K562 (cell line): ENCODE measurements at regions not wholly inside any gene's neighbourhood (a gene's known extent, or its start where the extent isn't known, plus 50 kb on each side); places are given as distances from the start of the nearest gene placed in this dataset.
"Not testable (repeated sequence)": the region's sequence is repeated elsewhere in the genome, so short reads cannot be mapped to it uniquely, and the experiment has no call there.

Experiments
- ATAC-seq: fragments of 200-7000 bp; cut with Tn5 transposase; 3 replicates; pipeline ENCODE4 v1.9.1; 2020; ENCODE audit warnings: moderate library complexity
- BruUV-seq: library from RNA; stranded (reverse); fragments of 400-500 nt; replicated peaks from 2 replicates; lab custom pipeline; 2021; lab: Mats Ljungman, UMichigan
- CTCF ChIA-PET: fragments of 300-600 bp; formaldehyde crosslinking; extraction: SDS; loops from one replicate; lab custom pipeline; 2021; ENCODE audit warnings: low intra/inter-chr PET ratio; lab: Yijun Ruan, JAX
- POLR2A ChIA-PET: fragments of 300-600, 350-650 bp; sonication (Branson Sonifier 250); formaldehyde crosslinking; extraction: SDS; loops from one replicate; lab custom pipeline; 2021; ENCODE audit warnings: antibody characterized with exemption, inconsistent platforms; lab: Yijun Ruan, JAX
- DNase-seq, 4 experiments: peaks; one replicate each; pipeline versions ENCODE4 v3.0.0 to v3.0.0-alpha.2; 2011 to 2018; ENCODE audit warnings: low spot score in 3 of 4, mixed read lengths in 3 of 4; ENCODE audit errors: extremely low read depth in 1 of 4
- FAIRE-seq: peaks from 2 replicates; lab custom pipeline; 2011; peaks lifted over from hg19 to GRCh38; lab: Jason Lieb, UNC
- H2AFZ ChIP-seq: 2 replicates; pipeline ENCODE4 v1.6.0; 2011; ENCODE audit warnings: low read depth, low read length, control low read depth, inconsistent platforms
- H3K27ac ChIP-seq: fragments of 200-600 bp; 3 replicates; pipeline ENCODE4 v1.8.0; 2011; ENCODE audit warnings: low read depth, mild to moderate bottlenecking, control low read depth, inconsistent platforms, low read length, moderate library complexity, mixed read lengths; ENCODE audit errors: extremely low read depth
- H3K27me3 ChIP-seq, 2 experiments: fragments of 300-600 bp in 1 of 2; 2 replicates in 1 of 2; 3 replicates in 1 of 2; pipeline versions ENCODE4 v1.6.0 to v1.8.0; 2011; ENCODE audit warnings: inconsistent platforms in 2 of 2, low read length in 2 of 2, mild to moderate bottlenecking in 1 of 2, mixed read lengths in 1 of 2, moderate library complexity in 1 of 2; ENCODE audit not compliant: control insufficient read depth in 2 of 2, insufficient read depth in 2 of 2
- H3K36me3 ChIP-seq: fragments of 300-600 bp; 3 replicates; pipeline ENCODE4 v1.8.0; 2011; ENCODE audit warnings: mild to moderate bottlenecking, low read length, inconsistent platforms; ENCODE audit not compliant: control insufficient read depth, insufficient read depth
- H3K4me1 ChIP-seq, 2 experiments: fragments of 200-600 bp in 1 of 2; replicated peaks in 1 of 2; 2 replicates in 1 of 2; 3 replicates in 1 of 2; pipeline versions ENCODE4 v1.5.1 to v1.8.0; 2011; ENCODE audit warnings: inconsistent platforms in 2 of 2, low read length in 2 of 2, mild to moderate bottlenecking in 1 of 2, mixed read lengths in 1 of 2, moderate library complexity in 1 of 2; ENCODE audit not compliant: control insufficient read depth in 2 of 2, insufficient read depth in 2 of 2
- H3K4me2 ChIP-seq: 2 replicates; pipeline ENCODE4 v1.6.1; 2011; ENCODE audit warnings: low read length, control low read depth, inconsistent platforms, mixed read lengths; ENCODE audit not compliant: insufficient read depth
- H3K4me3 ChIP-seq: fragments of 200-600 bp; sonication (generic), shearing (Covaris generic); 2 replicates; pipeline ENCODE4 v1.5.1; 2016; ENCODE audit warnings: control low read depth, inconsistent platforms
- H3K79me2 ChIP-seq: fragments of 200-600 bp; 3 replicates; pipeline ENCODE4 v1.8.0; 2011; ENCODE audit warnings: low read length, inconsistent platforms; ENCODE audit not compliant: control insufficient read depth, insufficient read depth
- H3K9ac ChIP-seq, 2 experiments: 2 replicates each; pipeline versions ENCODE4 v1.6.0 to v1.6.1; 2011; ENCODE audit warnings: low read depth in 2 of 2, low read length in 2 of 2, control low read depth in 1 of 2, inconsistent platforms in 1 of 2, mild to moderate bottlenecking in 1 of 2, mixed read lengths in 1 of 2; ENCODE audit not compliant: insufficient read depth in 1 of 2
- H3K9me1 ChIP-seq: one replicate; pipeline ENCODE4 v1.6.0; 2011; ENCODE audit warnings: inconsistent platforms, mild to moderate bottlenecking, low read length, moderate library complexity; ENCODE audit not compliant: control insufficient read depth, insufficient read depth
- H3K9me3 ChIP-seq: replicated peaks from 2 replicates; pipeline ENCODE4 v1.5.1; 2011; ENCODE audit warnings: low read depth, low read length, inconsistent platforms; ENCODE audit not compliant: control insufficient read depth, insufficient read depth
- H4K20me1 ChIP-seq: replicated peaks from 2 replicates; pipeline ENCODE4 v1.6.1; 2011; ENCODE audit warnings: low read length, inconsistent platforms, mixed read lengths; ENCODE audit not compliant: control insufficient read depth, insufficient read depth
- ZNF146 ChIP-seq: IDR thresholded peaks from one replicate; pipeline ENCODE4 v1.6.1; 2018; ENCODE audit warnings: missing compliant biosample characterization; ENCODE audit not compliant: unreplicated experiment
- ZNF316 ChIP-seq: fragments of 450-650 bp; IDR thresholded peaks from 2 replicates; pipeline ENCODE4 v1.6.1; 2016
- WGBS: fragments of 100-300 bp; shearing (Covaris generic); methylation state at CpG from one replicate; pipeline ENCODE4 v1.1.6; 2016; ENCODE audit warnings: low coverage, mixed read lengths; ENCODE audit not compliant: insufficient coverage; ENCODE audit errors: missing lambda C conversion rate; 5-methylcytosine and 5-hydroxymethylcytosine counted together
- in situ Hi-C: fragments of 300-500 bp; cut with MboI; formaldehyde crosslinking; loops from 4 replicates; pipeline ENCODE4 v1.15.0; 2018; ENCODE audit warnings: inconsistent platforms, mixed read lengths
- intact Hi-C: fragments of 100-400 bp; cut with micrococcal nuclease; formaldehyde crosslinking; loops from 2 replicates; pipeline ENCODE4 v1.14.2; 2022

GRCh38 chr14:21788687-21789086, 115.1 kb upstream of the OR4E1 start:
- CTCF ChIA-PET, H4K20me1 ChIP-seq, DNase-seq, H3K27me3 ChIP-seq, H2AFZ ChIP-seq, H3K9ac ChIP-seq, POLR2A ChIA-PET, H3K79me2 ChIP-seq, H3K9me3 ChIP-seq, H3K4me1 ChIP-seq, ATAC-seq, H3K36me3 ChIP-seq, FAIRE-seq, BruUV-seq, H3K27ac ChIP-seq, intact Hi-C loops, H3K4me3 ChIP-seq, in situ Hi-C loops, H3K9me1 ChIP-seq, H3K4me2 ChIP-seq: not testable (repeated sequence)
- WGBS: 0% methylated on average over 1 of the region's 1 CpG
- TF ChIP-seq ZNF316: peak; percentile 46; the same call in 1 of the 2 replicates

- intact Hi-C loops, H3K9me1 ChIP-seq, H4K20me1 ChIP-seq, BruUV-seq, in situ Hi-C loops, H3K9ac ChIP-seq, CTCF ChIA-PET, H3K27ac ChIP-seq, ATAC-seq, H3K4me2 ChIP-seq, H3K36me3 ChIP-seq, H3K79me2 ChIP-seq, H3K27me3 ChIP-seq, H3K4me3 ChIP-seq, POLR2A ChIA-PET, H2AFZ ChIP-seq: not testable (repeated sequence)
- FAIRE-seq: peak; percentile 88
- WGBS: no CpG with 5 or more reads among the region's 1 CpG
- TF ChIP-seq ZNF146 (CRISPR knock-in tag): peak; percentile 16
- TF ChIP-seq, all 486 proteins: peak for 1; not testable (repeated sequence) for 485
- DNase-seq, H3K4me1 ChIP-seq, H3K9me3 ChIP-seq: not testable (repeated sequence)
Observed at GRCh38 chr14:21787242-21787641, 113.6 kb upstream of the OR4E1 start.
